Osteoblast (primary cell): ENCODE measurements at regions not wholly inside any gene's neighbourhood (a gene's known extent, or its start where the extent isn't known, plus 50 kb on each side); places are given as distances from the start of the nearest gene placed in this dataset.

Experiments
- DNase-seq: peaks from one replicate; pipeline ENCODE4 v3.0.0; 2011; ENCODE audit warnings: low spot score, mixed read lengths; ENCODE audit not compliant: insufficient read length; ENCODE audit errors: missing footprints
- H2AFZ ChIP-seq: 2 replicates; pipeline ENCODE4 v1.6.0; 2011; ENCODE audit warnings: mild to moderate bottlenecking, low read length
- H3K27ac ChIP-seq: 2 replicates; pipeline ENCODE4 v1.5.1; 2011; ENCODE audit warnings: mild to moderate bottlenecking, low read depth, low read length, moderate library complexity
- H3K27me3 ChIP-seq: 2 replicates; pipeline ENCODE4 v1.6.0; 2012; ENCODE audit warnings: mild to moderate bottlenecking, control low read depth, inconsistent platforms, low read length, moderate library complexity; ENCODE audit not compliant: insufficient read depth
- H3K36me3 ChIP-seq: 2 replicates; pipeline ENCODE4 v1.5.1; 2011; ENCODE audit warnings: mild to moderate bottlenecking, low read length, control low read depth, moderate library complexity; ENCODE audit not compliant: insufficient read depth
- H3K4me1 ChIP-seq: 2 replicates; pipeline ENCODE4 v1.5.1; 2011; ENCODE audit warnings: mild to moderate bottlenecking, low read length, control low read depth, moderate library complexity; ENCODE audit not compliant: insufficient read depth
- H3K4me2 ChIP-seq: 2 replicates; pipeline ENCODE4 v1.6.0; 2011; ENCODE audit warnings: mild to moderate bottlenecking, low read length; ENCODE audit not compliant: insufficient read depth
- H3K4me3 ChIP-seq: fragments of 200-600 bp; sonication (generic); 3 replicates; pipeline ENCODE4 v1.5.1; 2012; ENCODE audit warnings: mild to moderate bottlenecking, low read length, inconsistent platforms; ENCODE audit not compliant: insufficient read depth
- H3K79me2 ChIP-seq: 2 replicates; pipeline ENCODE4 v1.6.0; 2012; ENCODE audit warnings: mild to moderate bottlenecking, low read length, control low read depth, inconsistent platforms; ENCODE audit not compliant: insufficient read depth
- H3K9me3 ChIP-seq: 2 replicates; pipeline ENCODE4 v1.5.1; 2011; ENCODE audit warnings: low read depth, low read length, control low read depth
- H4K20me1 ChIP-seq: 2 replicates; pipeline ENCODE4 v1.6.0; 2012; ENCODE audit warnings: mild to moderate bottlenecking, low read length, control low read depth; ENCODE audit not compliant: insufficient read depth
- CTCF ChIP-seq: IDR thresholded peaks from 2 replicates; pipeline ENCODE4 v1.5.1; 2011; ENCODE audit warnings: mild to moderate bottlenecking, low read depth, low read length, moderate library complexity; ENCODE audit errors: extremely low read depth

- Histone ChIP-seq H4K20me1 (no peaks in the 10 kb centered on the region), H3K36me3 (no peaks in the 10 kb centered on the region), H3K4me3 (no peak overlapping the region), H3K4me1 (no peaks in the 10 kb centered on the region), H3K79me2 (no peaks in the 10 kb centered on the region), H2AFZ (no peak overlapping the region), H3K27me3 (no peaks in the 10 kb centered on the region), H3K4me2 (no peak overlapping the region), H3K9me3 (peaks cover 2% of the 10 kb centered on the region), H3K27ac (no peak overlapping the region)
- no peak for DNase-seq
- TF ChIP-seq CTCF: no peak
Observed at GRCh38 chr22:48794906-48795305, 1032.8 kb downstream of the BRD1 start.

- TF ChIP-seq CTCF: no peak
- no peak for DNase-seq
- Histone ChIP-seq H3K79me2 (no peaks in the 10 kb centered on the region), H4K20me1 (no peaks in the 10 kb centered on the region), H3K4me1 (no peaks in the 10 kb centered on the region), H3K27me3 (no peaks in the 10 kb centered on the region), H2AFZ (no peak overlapping the region), H3K27ac (no peak overlapping the region), H3K9me3 (peaks cover 2% of the 10 kb centered on the region), H3K4me2 (no peak overlapping the region), H3K4me3 (no peak overlapping the region), H3K36me3 (no peaks in the 10 kb centered on the region)
Observed at GRCh38 chr22:48793949-48794348, 1033.7 kb downstream of the BRD1 start.

GRCh38 chr22:48786679-48786996 is 1041.0 kb downstream of the BRD1 start:
- H3K36me3 ChIP-seq: no peaks in the 10 kb centered on the region
- H3K4me3 ChIP-seq: no peak overlapping the region
- H3K79me2 ChIP-seq: no peaks in the 10 kb centered on the region
- H3K27ac ChIP-seq: no peak overlapping the region
- no peak overlapping the region for H3K4me2 ChIP-seq
- H3K4me1 ChIP-seq: no peaks in the 10 kb centered on the region
- TF ChIP-seq CTCF: no peak
- peaks cover 2% of the 10 kb centered on the region for H3K9me3 ChIP-seq
- no peak overlapping the region for H2AFZ ChIP-seq
- no peaks in the 10 kb centered on the region for H3K27me3 ChIP-seq
- DNase-seq: no peak
- H4K20me1 ChIP-seq: no peaks in the 10 kb centered on the region

GRCh38 chr22:48785792-48786678 is 1041.6 kb downstream of the BRD1 start:
- Histone ChIP-seq H3K79me2 (no peaks in the 10 kb centered on the region), H3K4me2 (no peak overlapping the region), H3K27ac (no peak overlapping the region), H2AFZ (no peak overlapping the region), H3K36me3 (no peaks in the 10 kb centered on the region), H3K9me3 (peaks cover under 1% of the 10 kb centered on the region), H4K20me1 (no peaks in the 10 kb centered on the region), H3K4me3 (no peak overlapping the region), H3K4me1 (no peaks in the 10 kb centered on the region), H3K27me3 (no peaks in the 10 kb centered on the region)
- no peak for TF ChIP-seq CTCF
- no peak for DNase-seq
